Right ventricle myocardium inferior (tissue), 1 donor: ENCODE measurements at regions not wholly inside any gene's neighbourhood (a gene's known extent, or its start where the extent isn't known, plus 50 kb on each side); places are given as distances from the start of the nearest gene placed in this dataset.

Experiments
- ATAC-seq: fragments of 200-7000 bp; cut with Tn5 transposase; one replicate; pipeline ENCODE4 v1.9.1; 2020; ENCODE audit warnings: mild to moderate bottlenecking, moderate library complexity
- DNase-seq: peaks from one replicate; pipeline ENCODE4 v3.0.0; 2021; ENCODE audit errors: missing footprints
- intact Hi-C: fragments of 100-400 bp; cut with DNase I; formaldehyde crosslinking; loops from one replicate; pipeline ENCODE4 v1.11.0; 2022
- donor health status: DM: no; HTN: yes; CAD: no; lungs with severe emphysema.

- no peak for ATAC-seq
- intact Hi-C loops = no loop called here
- DNase-seq = no peak
These were observed 177.8 kb downstream of the LY86 start for GRCh38 chr6:6766230-6766905.

DNA sequence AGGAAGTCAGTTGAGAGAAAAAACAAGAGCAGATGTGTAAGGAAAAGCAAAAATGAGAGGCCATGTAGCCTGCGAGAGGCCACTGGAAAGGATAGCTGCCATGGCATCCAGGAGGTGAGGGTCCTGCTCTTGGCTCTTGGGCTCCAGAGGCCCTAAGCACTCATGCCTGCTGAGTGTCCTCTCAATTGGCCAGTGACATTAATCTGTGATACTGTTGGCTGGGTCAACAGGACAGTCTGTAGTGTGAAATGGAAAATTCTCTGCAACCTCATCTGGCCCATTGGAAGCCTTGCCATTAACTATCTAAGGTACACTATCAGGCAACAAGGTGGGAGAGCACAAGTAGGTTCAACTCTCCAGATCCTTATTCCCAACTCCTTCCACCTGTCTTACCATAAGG, 180.9 kb downstream of the LY86 start:
- ATAC-seq = no peak

GRCh38 chr6:6771224-6771945, 182.9 kb downstream of the LY86 start:
- DNase-seq (no peak), ATAC-seq (no peak)
- intact Hi-C loops = no loop called here

More for the DNA sequence above, 180.9 kb downstream of the LY86 start:
- no peak for DNase-seq
- intact Hi-C loops = no loop called here

GRCh38 chr6:6771964-6772363, 183.4 kb downstream of the LY86 start:
- no peak for ATAC-seq
- intact Hi-C loops = no loop called here
- no peak for DNase-seq

DNA sequence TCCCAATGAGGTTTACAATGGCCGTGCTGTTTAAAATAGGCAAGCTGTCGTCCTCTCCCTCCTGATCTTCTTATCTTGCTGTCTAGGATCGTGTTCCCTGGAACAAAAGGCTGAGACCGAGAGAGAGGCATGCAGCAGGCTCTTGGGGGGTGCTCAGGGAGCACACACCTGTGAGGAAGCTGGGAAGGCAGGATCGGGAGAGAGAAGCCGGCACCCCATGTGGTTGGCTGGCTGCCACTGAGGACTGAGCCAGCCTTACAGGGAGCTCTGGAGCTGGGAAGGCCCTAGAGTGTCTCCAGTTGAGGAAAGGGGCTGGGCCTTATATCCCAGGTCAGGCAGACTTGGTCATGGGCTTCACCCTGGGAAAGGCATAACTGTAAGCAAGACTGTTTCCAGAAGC, 184.2 kb downstream of the LY86 start:
- intact Hi-C loops = no loop called here
- ATAC-seq = no peak
- DNase-seq = no peak

DNA sequence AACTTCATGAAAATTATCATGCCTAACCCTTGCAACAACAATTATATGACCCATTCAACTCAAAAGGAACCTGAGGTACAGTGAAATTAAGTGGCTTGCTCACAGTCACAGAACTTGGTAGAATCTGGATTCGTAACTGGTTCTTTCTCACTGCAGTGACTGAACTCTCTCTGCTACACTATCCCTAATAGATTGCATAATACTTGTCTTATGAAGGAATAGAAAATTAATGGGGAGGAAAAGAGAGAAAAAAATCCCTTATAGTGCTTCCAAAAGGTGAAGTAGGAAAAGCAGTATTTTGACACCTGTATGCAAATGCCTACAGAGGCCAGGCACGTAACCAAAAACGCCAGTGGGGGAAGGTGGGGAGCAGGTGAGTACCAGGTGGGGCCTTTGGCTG, 186.6 kb downstream of the LY86 start:
- ATAC-seq (no peak), DNase-seq (no peak)
- intact Hi-C loops = no loop called here

GRCh38 chr6:6780231-6780630, 191.7 kb downstream of the LY86 start:
- DNase-seq (no peak), ATAC-seq (no peak)
- intact Hi-C loops = no loop called here

GRCh38 chr6:6781172-6781872, 192.8 kb downstream of the LY86 start:
- ATAC-seq (peak; percentile 60), DNase-seq (peak; percentile 76)
- intact Hi-C loops = no loop called here

- intact Hi-C loops = no loop called here
- ATAC-seq = no peak
These were observed 193.3 kb downstream of the LY86 start for GRCh38 chr6:6781873-6782227.

DNA sequence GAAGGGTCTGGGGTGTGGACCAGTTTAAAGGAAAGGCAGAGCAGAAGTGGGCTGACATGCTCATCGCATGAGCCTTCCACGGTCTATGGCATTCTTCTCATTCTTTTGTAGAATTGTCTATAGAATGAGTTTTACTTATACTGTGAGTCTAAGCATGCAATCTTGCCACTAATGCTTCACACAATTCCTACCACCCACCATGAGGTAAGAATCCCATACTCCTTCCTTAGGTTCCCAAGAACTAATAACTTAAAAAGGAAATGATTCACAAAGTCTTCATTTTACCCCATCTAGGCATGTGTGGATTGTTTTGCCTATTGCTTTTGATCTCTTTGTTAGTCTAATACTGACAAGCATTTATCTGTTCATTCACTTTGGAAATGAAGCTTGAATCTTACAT, 195.2 kb downstream of the LY86 start:
- DNase-seq (no peak), ATAC-seq (no peak)

More at GRCh38 chr6:6781873-6782227, 193.3 kb downstream of the LY86 start:
- no peak for DNase-seq

DNA sequence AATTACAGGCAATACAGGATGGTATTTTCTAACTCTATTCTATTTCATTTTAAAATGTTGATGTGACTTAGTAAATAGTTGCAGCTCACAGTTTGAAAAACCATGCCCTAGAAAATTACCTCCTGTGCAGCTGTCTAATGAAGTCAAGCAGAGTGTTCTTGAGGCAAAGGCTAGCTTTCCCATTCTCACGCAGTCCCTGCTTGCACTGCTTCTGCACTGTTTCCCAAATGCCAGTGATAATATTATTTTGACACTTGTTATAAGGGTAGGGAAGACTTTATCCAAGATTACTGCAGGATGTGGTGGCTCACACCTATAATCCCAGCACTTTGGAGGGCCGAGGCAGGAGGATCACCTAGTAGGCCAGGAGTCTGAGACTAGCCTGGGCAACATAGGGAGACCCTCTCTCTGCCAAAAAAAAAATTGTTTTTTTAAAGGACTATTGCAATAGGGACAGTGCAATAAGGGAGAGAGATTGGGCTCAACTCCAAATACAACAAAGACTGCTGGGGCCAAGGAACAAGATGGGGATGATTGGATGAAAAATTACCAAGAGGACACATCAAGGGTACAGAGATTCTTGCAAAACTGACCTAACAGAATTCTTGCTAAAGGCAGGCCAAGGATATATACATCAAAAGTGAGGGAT, 196.1 kb downstream of the LY86 start:
- intact Hi-C loops = no loop called here
- DNase-seq = no peak
- peak; percentile 45 for ATAC-seq

More for the DNA sequence above, 195.2 kb downstream of the LY86 start:
- intact Hi-C loops = no loop called here

DNA sequence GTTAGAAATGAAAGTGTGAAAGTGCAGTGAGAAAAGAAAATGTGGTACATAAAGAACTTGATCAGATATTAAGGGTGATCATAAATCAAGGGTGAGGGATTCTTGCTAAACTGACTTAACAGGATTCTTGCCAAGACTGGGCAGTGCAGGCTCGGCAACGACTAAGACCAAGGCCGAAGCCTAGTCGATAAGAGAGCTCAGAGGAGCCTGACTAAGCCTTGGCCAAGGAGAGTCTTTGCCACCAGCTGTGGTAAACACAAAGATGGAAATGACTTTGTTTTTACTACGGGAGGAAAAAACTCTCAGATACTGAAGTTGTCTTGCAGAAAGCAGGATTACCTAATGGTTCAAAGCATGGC, 196.6 kb downstream of the LY86 start:
- DNase-seq = no peak
- peak; percentile 35 for ATAC-seq
- intact Hi-C loops = no loop called here

DNA sequence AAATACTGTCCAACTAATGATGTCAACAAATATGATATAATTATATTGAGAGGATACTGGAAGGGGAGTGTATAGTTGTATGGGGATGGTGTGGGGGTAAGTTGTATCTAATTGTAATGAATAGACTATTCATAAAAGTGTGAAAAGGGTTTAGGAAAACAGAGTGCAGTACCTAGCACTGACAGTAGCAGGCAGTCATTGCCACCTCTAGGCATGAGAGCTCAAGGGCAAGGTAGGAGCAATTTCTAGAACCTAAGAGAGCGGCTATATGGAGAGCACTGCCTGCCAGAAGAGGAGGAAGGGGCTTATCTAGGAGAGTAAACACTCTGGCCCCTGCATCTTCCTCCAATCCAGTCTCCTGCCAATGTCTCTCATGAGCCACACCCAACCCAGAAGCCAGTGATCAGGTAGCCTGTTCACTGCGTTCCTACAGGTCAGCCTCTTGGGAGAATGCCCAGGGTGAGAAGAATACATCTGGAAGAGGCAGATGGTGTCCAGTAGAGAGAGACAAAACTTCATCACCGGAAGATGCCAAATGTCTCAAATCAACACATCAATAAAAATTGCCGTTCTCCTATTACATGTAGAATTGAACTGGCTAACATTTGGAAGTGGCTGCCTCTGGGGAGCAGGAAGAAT, 200.0 kb downstream of the LY86 start:
- intact Hi-C loops = no loop called here
- ATAC-seq (no peak), DNase-seq (no peak)

DNA sequence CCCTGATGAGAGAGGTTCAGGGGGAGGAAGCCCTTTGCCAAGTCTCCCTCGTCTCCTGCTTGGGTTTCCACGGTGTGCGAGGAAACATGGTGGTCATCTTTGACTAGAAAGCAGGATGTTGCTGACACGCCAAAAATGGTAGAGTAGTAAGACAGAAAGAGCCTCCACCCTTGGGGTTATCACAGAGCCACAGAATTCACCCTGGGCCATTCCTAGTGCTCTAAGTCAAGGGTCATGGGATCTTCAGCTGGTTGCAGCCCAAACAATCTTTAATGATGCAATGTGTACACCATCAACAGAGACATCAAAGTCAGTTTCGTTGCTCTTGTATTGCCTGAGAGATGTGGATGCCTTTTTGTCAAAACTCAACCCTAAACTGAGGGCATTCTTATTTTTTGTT, 201.9 kb downstream of the LY86 start:
- DNase-seq = no peak
- intact Hi-C loops = no loop called here
- no peak for ATAC-seq

DNA sequence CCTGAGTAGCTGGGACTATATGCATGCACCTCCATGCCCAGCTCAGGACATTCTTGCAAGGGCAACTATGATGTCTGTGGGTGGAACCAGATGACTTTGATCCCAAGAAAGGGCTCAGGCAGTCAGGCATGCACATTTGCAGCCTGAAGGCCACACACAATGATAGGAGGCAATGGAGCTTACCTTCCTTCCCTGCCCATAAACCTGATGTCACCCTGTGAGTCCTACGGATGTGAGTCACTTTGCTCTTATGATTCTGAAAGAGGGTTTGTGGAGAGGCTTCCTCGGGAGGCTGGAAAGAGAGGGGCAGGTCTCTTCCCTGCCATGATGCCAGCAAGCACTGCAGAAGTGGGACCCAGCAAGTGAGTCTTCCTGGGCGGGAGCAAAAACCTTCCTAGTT, 202.4 kb downstream of the LY86 start:
- no peak for DNase-seq
- no peak for ATAC-seq
- intact Hi-C loops = no loop called here

GRCh38 chr6:6793388-6794250, 205.1 kb downstream of the LY86 start:
- ATAC-seq (no peak), DNase-seq (no peak)

GRCh38 chr6:6795393-6795792, 206.9 kb downstream of the LY86 start:
- intact Hi-C loops = no loop called here
- no peak for ATAC-seq
- no peak for DNase-seq

More at GRCh38 chr6:6793388-6794250, 205.1 kb downstream of the LY86 start:
- intact Hi-C loops = no loop called here

GRCh38 chr6:6796818-6797217, 208.3 kb downstream of the LY86 start:
- DNase-seq (no peak), ATAC-seq (no peak)
- intact Hi-C loops = no loop called here
